BE2C (cell line): ENCODE measurements at regions not wholly inside any gene's neighbourhood (a gene's known extent, or its start where the extent isn't known, plus 50 kb on each side); places are given as distances from the start of the nearest gene placed in this dataset.

ENCODE experiments used
- DNase-seq: peaks from one replicate; pipeline ENCODE4 v3.0.0-alpha.2; 2020
- H3K27me3 ChIP-seq: fragments of 250-450 bp; sonication (Bioruptor Pico); 2 replicates; pipeline ENCODE4 v1.5.1; 2020; ENCODE audit warnings: mild to moderate bottlenecking
- H3K36me3 ChIP-seq: fragments of 250-450 bp; sonication (Bioruptor Pico); 2 replicates; pipeline ENCODE4 v1.5.1; 2020; ENCODE audit warnings: mild to moderate bottlenecking
- H3K4me1 ChIP-seq: fragments of 250-450 bp; sonication (Bioruptor Pico); 2 replicates; pipeline ENCODE4 v1.5.1; 2020
- H3K4me3 ChIP-seq: 2 replicates; pipeline ENCODE4 v1.5.1; 2011; ENCODE audit warnings: low read depth, low read length
- H3K9me3 ChIP-seq: fragments of 250-450 bp; sonication (Bioruptor Pico); 2 replicates; pipeline ENCODE4 v1.5.1; 2020
- TF ChIP-seq, protein P1 (sequence below): IDR thresholded peaks from 2 replicates; pipeline ENCODE4 v1.5.1; 2012; ENCODE audit warnings: mild to moderate bottlenecking, low read depth, low read length

DNA sequence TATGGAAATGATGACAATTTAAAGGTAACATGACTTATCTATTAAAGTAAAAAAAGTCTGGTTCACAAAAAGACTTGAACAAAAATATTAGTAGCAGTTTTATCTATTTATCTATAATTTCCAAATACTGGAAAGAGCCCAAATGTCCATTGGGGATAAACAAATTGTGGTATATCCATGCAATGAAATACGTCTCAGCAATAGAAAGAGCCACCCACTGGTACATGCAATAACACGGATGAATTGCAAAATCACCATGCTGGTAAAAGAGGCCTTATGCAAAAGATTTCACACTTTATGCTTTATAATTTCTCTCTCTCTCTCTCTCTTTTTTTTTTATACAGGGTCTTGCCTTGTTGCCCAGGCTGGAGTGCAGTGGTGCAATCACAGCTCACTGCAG is 91.4 kb upstream of the ASAP2 start:
- no peak for DNase-seq
- TF ChIP-seq, protein P1, sequence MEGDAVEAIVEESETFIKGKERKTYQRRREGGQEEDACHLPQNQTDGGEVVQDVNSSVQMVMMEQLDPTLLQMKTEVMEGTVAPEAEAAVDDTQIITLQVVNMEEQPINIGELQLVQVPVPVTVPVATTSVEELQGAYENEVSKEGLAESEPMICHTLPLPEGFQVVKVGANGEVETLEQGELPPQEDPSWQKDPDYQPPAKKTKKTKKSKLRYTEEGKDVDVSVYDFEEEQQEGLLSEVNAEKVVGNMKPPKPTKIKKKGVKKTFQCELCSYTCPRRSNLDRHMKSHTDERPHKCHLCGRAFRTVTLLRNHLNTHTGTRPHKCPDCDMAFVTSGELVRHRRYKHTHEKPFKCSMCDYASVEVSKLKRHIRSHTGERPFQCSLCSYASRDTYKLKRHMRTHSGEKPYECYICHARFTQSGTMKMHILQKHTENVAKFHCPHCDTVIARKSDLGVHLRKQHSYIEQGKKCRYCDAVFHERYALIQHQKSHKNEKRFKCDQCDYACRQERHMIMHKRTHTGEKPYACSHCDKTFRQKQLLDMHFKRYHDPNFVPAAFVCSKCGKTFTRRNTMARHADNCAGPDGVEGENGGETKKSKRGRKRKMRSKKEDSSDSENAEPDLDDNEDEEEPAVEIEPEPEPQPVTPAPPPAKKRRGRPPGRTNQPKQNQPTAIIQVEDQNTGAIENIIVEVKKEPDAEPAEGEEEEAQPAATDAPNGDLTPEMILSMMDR, result no peak

DNA sequence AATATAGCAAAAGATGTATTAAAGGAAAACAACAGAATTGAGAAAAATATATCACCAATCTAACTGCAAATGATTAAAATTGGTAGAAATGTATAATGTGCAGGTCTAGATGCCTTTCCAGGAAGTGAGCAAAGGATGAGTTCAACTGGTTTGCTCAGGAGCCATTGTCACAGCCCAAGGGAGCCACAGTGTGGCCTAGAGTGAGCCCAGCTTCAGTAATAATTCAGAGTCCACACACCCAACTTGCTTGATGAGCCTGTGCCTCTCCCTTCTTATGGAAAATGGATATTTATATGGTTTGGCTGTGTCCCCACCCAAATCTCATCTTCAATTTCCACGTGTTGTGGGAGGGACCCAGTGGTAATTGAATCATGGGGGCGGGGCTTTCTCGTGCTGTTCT is 92.2 kb upstream of the ASAP2 start:
- TF ChIP-seq, protein P1, result no peak
- H3K4me1 ChIP-seq, result peaks cover 7% of the 10 kb centered on the region; the same call in 1 of the 2 replicates
- H3K4me3 ChIP-seq, result no peak overlapping the region
- no peaks in the 10 kb centered on the region for H3K27me3 ChIP-seq
- H3K9me3 ChIP-seq, result no peaks in the 10 kb centered on the region
- no peak for DNase-seq
- no peaks in the 10 kb centered on the region for H3K36me3 ChIP-seq

More for the DNA sequence above, 91.4 kb upstream of the ASAP2 start:
- Histone ChIP-seq H3K36me3 (no peaks in the 10 kb centered on the region), H3K4me3 (no peak overlapping the region), H3K4me1 (peaks cover 7% of the 10 kb centered on the region; the same call in 1 of the 2 replicates), H3K9me3 (no peaks in the 10 kb centered on the region), H3K27me3 (no peaks in the 10 kb centered on the region)

DNA sequence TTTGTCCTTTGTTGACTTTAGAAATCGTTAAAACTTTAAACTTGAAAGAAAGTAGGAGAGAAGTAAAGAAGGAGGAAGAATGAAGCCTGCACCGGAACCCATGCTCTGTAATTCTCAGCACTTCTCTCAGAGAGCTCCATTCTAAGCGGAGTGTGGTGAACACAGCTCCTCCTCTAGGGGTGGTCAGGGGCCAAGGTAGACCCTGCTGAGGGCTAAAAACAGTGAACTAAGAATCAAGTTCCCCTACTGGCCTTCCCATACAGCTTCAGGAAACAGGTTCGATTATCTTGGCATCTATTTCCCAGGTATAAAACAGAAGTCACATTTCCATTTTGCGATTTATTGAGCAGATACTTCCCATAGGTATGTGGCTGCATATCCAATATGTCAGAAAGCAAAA is 92.7 kb upstream of the ASAP2 start:
- Histone ChIP-seq H3K4me3 (no peak overlapping the region), H3K9me3 (no peaks in the 10 kb centered on the region), H3K27me3 (no peaks in the 10 kb centered on the region), H3K4me1 (peaks cover 7% of the 10 kb centered on the region; the same call in 1 of the 2 replicates), H3K36me3 (no peaks in the 10 kb centered on the region)
- no peak for DNase-seq
- TF ChIP-seq, protein P1, result no peak

GRCh38 chr2:9113262-9113661 is 93.3 kb upstream of the ASAP2 start:
- H3K27me3 ChIP-seq, result no peaks in the 10 kb centered on the region
- no peak overlapping the region for H3K4me3 ChIP-seq
- TF ChIP-seq, protein P1, result no peak
- H3K4me1 ChIP-seq, result peaks cover 7% of the 10 kb centered on the region; the same call in 1 of the 2 replicates
- no peak for DNase-seq
- H3K36me3 ChIP-seq, result no peaks in the 10 kb centered on the region
- H3K9me3 ChIP-seq, result no peaks in the 10 kb centered on the region

DNA sequence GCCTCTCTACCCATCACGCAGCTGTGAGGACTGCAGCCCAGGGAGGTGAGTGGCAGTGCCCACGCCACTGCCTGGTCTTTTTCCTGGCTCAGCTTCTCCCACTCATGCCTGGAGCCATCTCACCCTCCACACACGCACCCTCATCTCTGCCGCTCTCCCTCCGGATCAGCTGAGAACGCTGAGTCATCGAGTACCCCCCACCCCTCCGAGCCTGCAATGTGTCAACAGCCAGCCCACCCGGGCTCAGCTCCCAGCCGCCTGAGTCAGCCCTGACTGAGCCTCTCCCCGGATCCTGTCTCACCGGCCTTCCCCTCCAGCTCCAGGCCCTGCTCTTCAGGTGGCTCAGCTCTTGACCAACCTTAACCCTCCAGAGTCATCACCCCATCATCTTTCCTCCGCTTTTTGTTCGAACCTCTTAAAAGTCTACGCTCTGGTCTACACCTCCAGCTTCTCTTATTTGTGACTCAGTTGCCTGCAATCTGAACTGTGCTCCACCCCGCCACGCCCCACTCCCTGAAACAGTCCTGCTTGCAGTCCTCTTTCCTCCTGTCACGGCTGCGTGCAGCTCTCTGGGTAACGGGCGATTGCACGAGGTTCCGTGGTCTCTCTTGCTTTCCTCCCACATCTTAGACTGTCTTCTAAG is 94.4 kb upstream of the ASAP2 start:
- TF ChIP-seq, protein P1, result no peak
- Histone ChIP-seq H3K9me3 (no peaks in the 10 kb centered on the region), H3K4me1 (peaks cover 7% of the 10 kb centered on the region; the same call in 1 of the 2 replicates), H3K36me3 (no peaks in the 10 kb centered on the region), H3K4me3 (no peak overlapping the region), H3K27me3 (no peaks in the 10 kb centered on the region)
- DNase-seq, result peak; percentile 65

GRCh38 chr2:9110893-9111569 is 95.6 kb upstream of the ASAP2 start:
- no peak overlapping the region for H3K4me3 ChIP-seq
- H3K36me3 ChIP-seq, result no peaks in the 10 kb centered on the region
- DNase-seq, result no peak
- TF ChIP-seq, protein P1, result peak; percentile 51
- peaks cover 7% of the 10 kb centered on the region; the same call in 1 of the 2 replicates for H3K4me1 ChIP-seq
- no peaks in the 10 kb centered on the region for H3K27me3 ChIP-seq
- H3K9me3 ChIP-seq, result no peaks in the 10 kb centered on the region
